Hematopoietic multipotent progenitor cell treated with erythropoietin and hydrocortisone succinate and interleukin-3 and kit ligand, for 15 days (in vitro differentiated cells): ENCODE measurements at regions not wholly inside any gene's neighbourhood (a gene's known extent, or its start where the extent isn't known, plus 50 kb on each side); places are given as distances from the start of the nearest gene placed in this dataset.
"Not testable (repeated sequence)": the region's sequence is repeated elsewhere in the genome, so short reads cannot be mapped to it uniquely, and the experiment has no call there.

Experiments used
- DNase-seq: peaks from one replicate; pipeline ENCODE4 v3.0.0-alpha.2; 2015; ENCODE audit warnings: low spot score

- no peak for DNase-seq
Observed at GRCh38 chr6:152811785-152812184, 61.2 kb downstream of the VIP start.

- DNase-seq: no peak
Observed at GRCh38 chr6:152815230-152815872, 64.8 kb downstream of the VIP start.

GRCh38 chr6:152816055-152816454 is 65.5 kb downstream of the VIP start:
- DNase-seq: no peak

GRCh38 chr6:152821525-152821924 is 70.9 kb downstream of the VIP start:
- no peak for DNase-seq

GRCh38 chr6:152824666-152825065 is 74.1 kb downstream of the VIP start:
- no peak for DNase-seq

GRCh38 chr6:152828431-152828830 is 77.8 kb downstream of the VIP start:
- DNase-seq: no peak

GRCh38 chr6:152834366-152834765 is 83.8 kb downstream of the VIP start:
- not testable (repeated sequence) for DNase-seq

- DNase-seq: no peak
Observed at GRCh38 chr6:152836523-152836922, 85.9 kb downstream of the VIP start.

GRCh38 chr6:152845421-152845820 is 94.8 kb downstream of the VIP start:
- DNase-seq: no peak

GRCh38 chr6:152846825-152847224 is 96.2 kb downstream of the VIP start:
- DNase-seq: no peak

GRCh38 chr6:152848919-152849318 is 98.3 kb downstream of the VIP start:
- DNase-seq: no peak

- no peak for DNase-seq
Observed at GRCh38 chr6:152854086-152854795, 103.6 kb downstream of the VIP start.

- no peak for DNase-seq
Observed at GRCh38 chr6:152858141-152858540, 107.5 kb downstream of the VIP start.

GRCh38 chr6:152859225-152859624 is 108.6 kb downstream of the VIP start:
- DNase-seq: no peak

GRCh38 chr6:152863618-152864326 is 113.2 kb downstream of the VIP start:
- peak; percentile 63 for DNase-seq

- no peak for DNase-seq
Observed at GRCh38 chr6:152874267-152874666, 108.6 kb downstream of the FBXO5 start.

GRCh38 chr6:152874846-152875568 is 107.8 kb downstream of the FBXO5 start:
- DNase-seq: no peak

GRCh38 chr6:152879681-152880080 is 103.2 kb downstream of the FBXO5 start:
- DNase-seq: no peak

GRCh38 chr6:152893187-152893586 is 89.7 kb downstream of the FBXO5 start:
- no peak for DNase-seq

GRCh38 chr6:152896923-152897322 is 85.9 kb downstream of the FBXO5 start:
- no peak for DNase-seq

- peak; percentile 47 for DNase-seq
Observed at GRCh38 chr6:152897807-152898399, 84.9 kb downstream of the FBXO5 start.

- no peak for DNase-seq
Observed at GRCh38 chr6:152904678-152905077, 78.2 kb downstream of the FBXO5 start.
